GM23338 (cell line): ENCODE measurements at regions not wholly inside any gene's neighbourhood (a gene's known extent, or its start where the extent isn't known, plus 50 kb on each side); places are given as distances from the start of the nearest gene placed in this dataset.

Source experiments
- CREB1 ChIP-seq: fragments of 250-450 bp; sonication (Bioruptor Pico); IDR thresholded peaks from 2 replicates; pipeline ENCODE4 v1.5.0; 2020; ENCODE audit warnings: low read depth, mild to moderate bottlenecking, moderate library complexity
- EZH2 ChIP-seq: fragments of 200-600 bp; sonication (generic); IDR thresholded peaks from one replicate; pipeline ENCODE4 v1.8.0; 2017; ENCODE audit warnings: antibody characterized with exemption, mild to moderate bottlenecking, low read depth; ENCODE audit not compliant: unreplicated experiment
- EZH2phosphoT487 ChIP-seq: fragments of 200-600 bp; sonication (generic); IDR thresholded peaks from one replicate; pipeline ENCODE4 v1.8.1; 2018; ENCODE audit warnings: antibody characterized with exemption; ENCODE audit not compliant: unreplicated experiment
- NANOG ChIP-seq: IDR thresholded peaks from 2 replicates; pipeline ENCODE4 v1.6.1; 2016; ENCODE audit warnings: antibody characterized with exemption, borderline replicate concordance
- POLR2AphosphoS5 ChIP-seq: IDR thresholded peaks from 2 replicates; pipeline ENCODE4 v1.6.1; 2016; ENCODE audit warnings: antibody characterized with exemption, low read depth
- REST ChIP-seq: IDR thresholded peaks from one replicate; pipeline ENCODE4 v1.6.1; 2018; ENCODE audit warnings: antibody characterized with exemption; ENCODE audit not compliant: unreplicated experiment
- STAT1 ChIP-seq: IDR thresholded peaks from one replicate; pipeline ENCODE4 v1.6.1; 2016; ENCODE audit warnings: antibody characterized with exemption; ENCODE audit not compliant: unreplicated experiment
- ZNF114 ChIP-seq: fragments of 250-450 bp; sonication (Bioruptor Pico); IDR thresholded peaks from 2 replicates; pipeline ENCODE4 v1.5.0; 2020; ENCODE audit warnings: mild to moderate bottlenecking, moderate library complexity
- ZNF331 ChIP-seq: fragments of 250-450 bp; sonication (Bioruptor Pico); IDR thresholded peaks from 2 replicates; pipeline ENCODE4 v1.5.0; 2020; ENCODE audit warnings: low read depth, mild to moderate bottlenecking, moderate library complexity
- ZNF462 ChIP-seq: fragments of 250-450 bp; sonication (Bioruptor Pico); IDR thresholded peaks from 2 replicates; pipeline ENCODE4 v1.5.0; 2020; ENCODE audit warnings: mild to moderate bottlenecking, moderate library complexity
- TF ChIP-seq, protein P1 (sequence below), 2 experiments: fragments of 200-600 bp in 1 of 2; sonication (generic) in 1 of 2; conservative IDR thresholded peaks; 2 replicates each; pipeline versions ENCODE4 v1.5.1 to v1.6.1; 2016 to 2017; ENCODE audit warnings: antibody characterized with exemption in 2 of 2, low read depth in 2 of 2, mild to moderate bottlenecking in 2 of 2, moderate library complexity in 1 of 2

- TF ChIP-seq, protein P1, sequence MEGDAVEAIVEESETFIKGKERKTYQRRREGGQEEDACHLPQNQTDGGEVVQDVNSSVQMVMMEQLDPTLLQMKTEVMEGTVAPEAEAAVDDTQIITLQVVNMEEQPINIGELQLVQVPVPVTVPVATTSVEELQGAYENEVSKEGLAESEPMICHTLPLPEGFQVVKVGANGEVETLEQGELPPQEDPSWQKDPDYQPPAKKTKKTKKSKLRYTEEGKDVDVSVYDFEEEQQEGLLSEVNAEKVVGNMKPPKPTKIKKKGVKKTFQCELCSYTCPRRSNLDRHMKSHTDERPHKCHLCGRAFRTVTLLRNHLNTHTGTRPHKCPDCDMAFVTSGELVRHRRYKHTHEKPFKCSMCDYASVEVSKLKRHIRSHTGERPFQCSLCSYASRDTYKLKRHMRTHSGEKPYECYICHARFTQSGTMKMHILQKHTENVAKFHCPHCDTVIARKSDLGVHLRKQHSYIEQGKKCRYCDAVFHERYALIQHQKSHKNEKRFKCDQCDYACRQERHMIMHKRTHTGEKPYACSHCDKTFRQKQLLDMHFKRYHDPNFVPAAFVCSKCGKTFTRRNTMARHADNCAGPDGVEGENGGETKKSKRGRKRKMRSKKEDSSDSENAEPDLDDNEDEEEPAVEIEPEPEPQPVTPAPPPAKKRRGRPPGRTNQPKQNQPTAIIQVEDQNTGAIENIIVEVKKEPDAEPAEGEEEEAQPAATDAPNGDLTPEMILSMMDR (conservative IDR thresholded peaks at IDR 0.05; ENCODE audit: low read depth in 2 of 2) = no peak
- TF ChIP-seq REST = no peak
- no peak for TF ChIP-seq EZH2
- no peak for TF ChIP-seq POLR2AphosphoS5
- TF ChIP-seq CREB1 (CRISPR knock-in tag) = no peak
- TF ChIP-seq ZNF331 (CRISPR knock-in tag) = no peak
- no peak for TF ChIP-seq ZNF462 (CRISPR knock-in tag)
- no peak for TF ChIP-seq NANOG
- TF ChIP-seq ZNF114 (CRISPR knock-in tag) = no peak
- no peak for TF ChIP-seq EZH2phosphoT487
- no peak for TF ChIP-seq STAT1
These were observed 171.5 kb upstream of the PRICKLE1 start for GRCh38 chr12:42761086-42761485.
